ENCODE measurements at regions not wholly inside any gene's neighbourhood (a gene's known extent, or its start where the extent isn't known, plus 50 kb on each side); places are given as distances from the start of the nearest gene placed in this dataset.

- TF ChIP-seq POLR2AphosphoS5 (IDR thresholded peaks at IDR 0.05) (no peak), CTCF (IDR thresholded peaks at IDR 0.05) (no peak), POLR2A (IDR thresholded peaks at IDR 0.05) (no peak)
Measured at GRCh38 chr13:65302691-65303090, 1927.4 kb downstream of the PCDH9 start.

All from gastroesophageal sphincter (tissue), 3 donors.